ENCODE measurements at regions not wholly inside any gene's neighbourhood (a gene's known extent, or its start where the extent isn't known, plus 50 kb on each side); places are given as distances from the start of the nearest gene placed in this dataset.

DNA sequence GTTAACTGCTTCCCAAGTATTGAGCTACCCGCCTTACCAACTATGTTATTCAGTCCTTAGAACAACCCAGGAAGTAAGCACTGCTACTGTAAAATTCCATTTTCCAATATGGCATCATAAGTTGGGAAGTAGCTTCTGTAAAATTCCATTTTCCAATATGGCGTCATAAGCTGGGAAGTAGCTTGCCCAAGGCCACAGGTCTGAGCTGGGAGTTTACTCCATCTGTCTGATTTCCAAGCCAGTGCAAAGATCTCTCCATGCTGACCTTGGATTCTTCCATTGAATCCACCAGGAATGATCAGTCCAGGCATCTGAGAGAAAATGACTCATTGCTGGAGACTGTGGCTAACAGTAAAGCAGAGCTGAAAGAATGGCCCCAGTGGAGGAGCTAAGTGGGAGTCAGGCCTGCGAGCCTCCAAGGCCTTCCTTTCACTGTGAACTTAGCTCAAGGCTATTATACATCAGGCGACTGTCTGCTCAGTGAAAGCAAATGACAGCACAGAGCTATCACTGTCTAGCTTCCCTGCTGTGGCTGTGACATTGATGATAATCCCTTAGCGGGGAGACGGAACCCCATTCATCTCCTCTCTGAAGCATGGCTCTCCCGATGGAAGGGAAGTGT lies 430.4 kb downstream of the HAPSTR1 start:
- TF ChIP-seq EZH2phosphoT487 (IDR thresholded peaks at IDR 0.05; ENCODE audit: insufficient read depth, low read depth): no peak
- TF ChIP-seq EZH2 (IDR thresholded peaks at IDR 0.05; ENCODE audit: insufficient read depth, poor library complexity, severe bottlenecking): no peak
